ENCODE measurements at regions not wholly inside any gene's neighbourhood (a gene's known extent, or its start where the extent isn't known, plus 50 kb on each side); places are given as distances from the start of the nearest gene placed in this dataset.

- TF ChIP-seq USF2 (IDR thresholded peaks at IDR 0.05; ENCODE audit: borderline replicate concordance, low read depth, low read length) (no peak), CTCF (IDR thresholded peaks at IDR 0.05) (peak; percentile 78), EP300 (IDR thresholded peaks at IDR 0.05; ENCODE audit: borderline replicate concordance in 1 of 2, low read depth in 1 of 2, low read length in 1 of 2) (no peak), TCF12 (IDR thresholded peaks at IDR 0.05) (no peak), FOXM1 (IDR thresholded peaks at IDR 0.05; ENCODE audit: low read depth) (no peak), SMC3 (IDR thresholded peaks at IDR 0.05; ENCODE audit: low read depth, low read length) (peak; percentile 85)
Observed at GRCh38 chr15:85296615-85297402, 83.6 kb upstream of the AKAP13 start.

Measured in SK-N-SH (cell line).